Tibial nerve (tissue), 3 donors: ENCODE measurements at regions not wholly inside any gene's neighbourhood (a gene's known extent, or its start where the extent isn't known, plus 50 kb on each side); places are given as distances from the start of the nearest gene placed in this dataset.

Experiments used
- CTCF ChIP-seq, 5 experiments: fragments of 200-600 bp in 3 of 5; fragments of 450-650 bp in 2 of 5; sonication (generic) in 3 of 5; IDR thresholded peaks; one replicate each; pipeline ENCODE4 v1.5.1; 2016 to 2019; ENCODE audit warnings: antibody characterized with exemption in 5 of 5, mild to moderate bottlenecking in 3 of 5, moderate library complexity in 2 of 5
- POLR2A ChIP-seq, 2 donors: fragments of 450-650 bp; IDR thresholded peaks; one replicate each; pipeline ENCODE4 v1.6.1; 2017; ENCODE audit warnings: antibody characterized with exemption in 2 of 2, mild to moderate bottlenecking in 2 of 2, moderate library complexity in 2 of 2

GRCh38 chr7:156095908-156096539 lies 283.8 kb upstream of the SHH start:
- TF ChIP-seq POLR2A (IDR thresholded peaks at IDR 0.05) (no peak), CTCF (IDR thresholded peaks at IDR 0.05) (no peak)
